Coronary artery (tissue), 2 donors: ENCODE measurements at regions not wholly inside any gene's neighbourhood (a gene's known extent, or its start where the extent isn't known, plus 50 kb on each side); places are given as distances from the start of the nearest gene placed in this dataset.

Experiments
- DNase-seq: peaks from one replicate; pipeline ENCODE4 v3.0.0-alpha.2; 2017; ENCODE audit warnings: low spot score
- H3K27ac ChIP-seq, 2 donors: fragments of 200-600 bp; sonication (generic); one replicate each; pipeline ENCODE4 v1.5.1; 2016 to 2019
- H3K4me3 ChIP-seq: fragments of 200-600 bp; sonication (generic); 2 replicates; pipeline ENCODE4 v1.5.1; 2016; ENCODE audit warnings: mild to moderate bottlenecking, moderate library complexity
- CTCF ChIP-seq: fragments of 200-600 bp; sonication (generic); IDR thresholded peaks from one replicate; pipeline ENCODE4 v1.5.1; 2019; ENCODE audit warnings: antibody characterized with exemption

GRCh38 chr3:40864915-40865314 lies 334.4 kb upstream of the CTNNB1 start:
- Histone ChIP-seq H3K4me3 (no peak overlapping the region), H3K27ac (peak overlapping the region in 1 of 2 donors; percentile 68)
- DNase-seq: no peak
- no peak for TF ChIP-seq CTCF

GRCh38 chr3:40867797-40868196 lies 331.5 kb upstream of the CTNNB1 start:
- TF ChIP-seq CTCF: no peak
- H3K4me3 ChIP-seq: no peak overlapping the region
- DNase-seq: peak; percentile 33
- no peak overlapping the region for H3K27ac ChIP-seq

GRCh38 chr3:40869013-40869412 lies 330.3 kb upstream of the CTNNB1 start:
- no peak overlapping the region for H3K4me3 ChIP-seq
- H3K27ac ChIP-seq: no peak overlapping the region
- no peak for TF ChIP-seq CTCF
- DNase-seq: no peak

- no peak overlapping the region for H3K27ac ChIP-seq
- H3K4me3 ChIP-seq: no peak overlapping the region
- no peak for TF ChIP-seq CTCF
- DNase-seq: peak; percentile 47
Measured at GRCh38 chr3:40869939-40870338, 329.4 kb upstream of the CTNNB1 start.

GRCh38 chr3:40871394-40871793 lies 327.9 kb upstream of the CTNNB1 start:
- TF ChIP-seq CTCF: no peak
- no peak overlapping the region for H3K27ac ChIP-seq
- peak; percentile 7 for DNase-seq
- no peak overlapping the region for H3K4me3 ChIP-seq

GRCh38 chr3:40872258-40872920 lies 326.9 kb upstream of the CTNNB1 start:
- peak; percentile 45 for DNase-seq
- H3K4me3 ChIP-seq: no peak overlapping the region
- TF ChIP-seq CTCF: no peak
- no peak overlapping the region for H3K27ac ChIP-seq

- DNase-seq: peak; percentile 11
- Histone ChIP-seq H3K27ac (no peak overlapping the region), H3K4me3 (no peak overlapping the region)
- TF ChIP-seq CTCF: no peak
Measured at GRCh38 chr3:40873476-40873875, 325.8 kb upstream of the CTNNB1 start.
